ENCODE measurements at regions not wholly inside any gene's neighbourhood (a gene's known extent, or its start where the extent isn't known, plus 50 kb on each side); places are given as distances from the start of the nearest gene placed in this dataset.
"Not testable (repeated sequence)": the region's sequence is repeated elsewhere in the genome, so short reads cannot be mapped to it uniquely, and the experiment has no call there.

GRCh38 chr15:77898811-77899730 lies 178.4 kb downstream of the TBC1D2B start:
- Mint-ChIP-seq H3K9me3 (no peaks in the 10 kb centered on the region), H3K4me1 (no peaks in the 10 kb centered on the region), H3K36me3 (ENCODE audit: insufficient read depth) (no peaks in the 10 kb centered on the region), H3K4me3 (no peak overlapping the region), H3K27me3 (peaks cover 11% of the 10 kb centered on the region), H3K27ac (ENCODE audit: low read depth) (no peak overlapping the region)
- ATAC-seq (replicated peaks; ENCODE audit: extremely low read depth, poor library complexity, severe bottlenecking) (no peak), DNase-seq (ENCODE audit: low spot score in 2 of 2) (no peak)

GRCh38 chr15:77897896-77898406 lies 179.6 kb downstream of the TBC1D2B start:
- DNase-seq (ENCODE audit: low spot score in 2 of 2), result no peak
- no peak for ATAC-seq (replicated peaks; ENCODE audit: extremely low read depth, poor library complexity, severe bottlenecking)
- no peak overlapping the region for H3K27ac Mint-ChIP-seq (ENCODE audit: low read depth)
- H3K4me3 Mint-ChIP-seq, result no peak overlapping the region
- H3K4me1 Mint-ChIP-seq, result no peaks in the 10 kb centered on the region
- no peaks in the 10 kb centered on the region for H3K9me3 Mint-ChIP-seq
- peaks cover 11% of the 10 kb centered on the region for H3K27me3 Mint-ChIP-seq
- no peaks in the 10 kb centered on the region for H3K36me3 Mint-ChIP-seq (ENCODE audit: insufficient read depth)

GRCh38 chr15:77897113-77897895 lies 180.2 kb downstream of the TBC1D2B start:
- not testable (repeated sequence) for ATAC-seq (replicated peaks; ENCODE audit: extremely low read depth, poor library complexity, severe bottlenecking); H3K4me1 Mint-ChIP-seq; H3K36me3 Mint-ChIP-seq (ENCODE audit: insufficient read depth); H3K27ac Mint-ChIP-seq (ENCODE audit: low read depth); H3K9me3 Mint-ChIP-seq; DNase-seq (ENCODE audit: low spot score in 2 of 2); H3K4me3 Mint-ChIP-seq
- H3K27me3 Mint-ChIP-seq, result peaks cover 11% of the 10 kb centered on the region

GRCh38 chr15:77896147-77897112 lies 181.1 kb downstream of the TBC1D2B start:
- not testable (repeated sequence) for H3K27ac Mint-ChIP-seq (ENCODE audit: low read depth); H3K4me3 Mint-ChIP-seq; H3K4me1 Mint-ChIP-seq; H3K9me3 Mint-ChIP-seq; DNase-seq (ENCODE audit: low spot score in 2 of 2); H3K36me3 Mint-ChIP-seq (ENCODE audit: insufficient read depth); ATAC-seq (replicated peaks; ENCODE audit: extremely low read depth, poor library complexity, severe bottlenecking)
- peaks cover 11% of the 10 kb centered on the region for H3K27me3 Mint-ChIP-seq

GRCh38 chr15:77895742-77896141 lies 181.8 kb downstream of the TBC1D2B start:
- H3K4me1 Mint-ChIP-seq, result no peaks in the 10 kb centered on the region
- H3K9me3 Mint-ChIP-seq, result no peaks in the 10 kb centered on the region
- ATAC-seq (replicated peaks; ENCODE audit: extremely low read depth, poor library complexity, severe bottlenecking) (no peak), DNase-seq (ENCODE audit: low spot score in 2 of 2) (no peak)
- no peaks in the 10 kb centered on the region for H3K36me3 Mint-ChIP-seq (ENCODE audit: insufficient read depth)
- H3K27me3 Mint-ChIP-seq, result peaks cover 11% of the 10 kb centered on the region
- H3K4me3 Mint-ChIP-seq, result no peak overlapping the region
- H3K27ac Mint-ChIP-seq (ENCODE audit: low read depth), result no peak overlapping the region

DNA sequence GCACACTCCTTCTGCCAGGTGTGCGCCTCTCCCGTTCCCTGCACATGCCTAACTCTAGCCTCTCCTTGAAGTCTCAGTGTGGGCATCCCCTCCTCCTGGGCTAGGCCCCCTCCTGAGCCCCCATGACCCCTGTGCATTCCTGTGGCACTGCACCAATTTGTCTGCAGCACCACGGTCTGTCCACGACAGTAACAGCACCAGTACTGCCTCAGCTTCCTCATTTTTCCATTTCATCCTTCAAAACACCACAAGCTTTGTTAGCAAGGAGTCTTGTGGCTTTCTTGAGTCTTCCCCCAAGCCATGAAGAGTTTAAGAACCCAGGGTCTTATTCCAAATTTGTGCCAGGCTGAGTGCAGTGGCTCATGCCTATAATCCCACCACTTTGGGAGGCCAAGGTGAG lies 182.4 kb downstream of the TBC1D2B start:
- not testable (repeated sequence) for ATAC-seq (replicated peaks; ENCODE audit: extremely low read depth, poor library complexity, severe bottlenecking); H3K4me1 Mint-ChIP-seq; H3K27ac Mint-ChIP-seq (ENCODE audit: low read depth); H3K36me3 Mint-ChIP-seq (ENCODE audit: insufficient read depth); H3K4me3 Mint-ChIP-seq; DNase-seq (ENCODE audit: low spot score in 2 of 2); H3K9me3 Mint-ChIP-seq
- H3K27me3 Mint-ChIP-seq, result peaks cover 11% of the 10 kb centered on the region

DNA sequence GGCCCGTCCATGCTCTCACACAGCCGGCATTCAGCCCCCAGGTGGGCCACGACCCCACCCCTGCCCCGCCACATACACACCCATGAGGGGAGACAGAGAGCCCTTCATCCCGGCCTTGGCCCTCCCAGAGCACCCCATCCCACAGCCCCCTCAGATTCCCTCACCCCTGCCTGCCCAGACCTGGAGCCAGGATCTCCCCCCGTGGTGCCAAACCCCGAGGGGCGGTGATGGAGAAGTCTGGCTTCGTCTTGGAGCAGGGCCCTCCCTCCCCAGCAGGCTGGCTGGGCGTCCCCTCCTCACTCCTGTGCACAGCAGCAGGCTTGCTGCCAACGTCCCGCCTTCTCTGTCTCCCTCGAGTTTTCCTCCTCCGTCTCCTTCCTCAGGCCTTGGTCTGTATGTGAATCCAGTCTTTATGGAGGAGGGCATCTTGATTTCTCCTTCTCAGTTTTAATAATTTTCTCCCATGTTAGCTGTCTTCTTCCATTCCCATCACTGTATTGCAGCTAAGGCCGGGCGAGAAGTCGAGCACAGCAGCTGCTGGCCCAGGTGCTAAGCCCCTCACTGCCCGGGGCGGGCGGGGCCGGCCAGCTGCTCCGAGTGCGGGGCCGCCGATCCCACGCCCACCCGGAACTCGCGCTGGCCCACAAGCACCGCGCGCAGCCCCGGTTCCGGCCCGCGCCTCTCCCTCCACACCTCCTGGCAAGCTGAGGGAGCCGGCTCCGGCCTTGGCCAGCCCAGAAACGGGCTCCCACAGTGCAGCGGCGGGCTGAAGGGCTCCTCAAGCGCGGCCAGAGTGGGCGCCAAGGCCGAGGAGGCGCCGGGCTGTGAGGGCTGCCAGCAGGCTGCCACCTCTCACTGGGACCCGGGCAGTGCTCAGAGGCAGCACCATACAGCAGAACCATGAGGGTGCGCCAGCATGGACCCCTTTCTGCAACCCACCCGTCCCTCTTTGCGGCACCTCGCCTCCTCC lies 183.6 kb downstream of the TBC1D2B start:
- peaks cover 11% of the 10 kb centered on the region for H3K27me3 Mint-ChIP-seq
- not testable (repeated sequence) for H3K27ac Mint-ChIP-seq (ENCODE audit: low read depth); H3K36me3 Mint-ChIP-seq (ENCODE audit: insufficient read depth); DNase-seq (ENCODE audit: low spot score in 2 of 2); H3K4me1 Mint-ChIP-seq; H3K4me3 Mint-ChIP-seq; H3K9me3 Mint-ChIP-seq; ATAC-seq (replicated peaks; ENCODE audit: extremely low read depth, poor library complexity, severe bottlenecking)

GRCh38 chr15:77893246-77893645 lies 184.3 kb downstream of the TBC1D2B start:
- H3K36me3 Mint-ChIP-seq (ENCODE audit: insufficient read depth); DNase-seq (ENCODE audit: low spot score in 2 of 2); ATAC-seq (replicated peaks; ENCODE audit: extremely low read depth, poor library complexity, severe bottlenecking); H3K4me1 Mint-ChIP-seq; H3K9me3 Mint-ChIP-seq; H3K4me3 Mint-ChIP-seq; H3K27ac Mint-ChIP-seq (ENCODE audit: low read depth): not testable (repeated sequence)
- peaks cover 11% of the 10 kb centered on the region for H3K27me3 Mint-ChIP-seq

- Mint-ChIP-seq H3K36me3 (ENCODE audit: insufficient read depth) (no peaks in the 10 kb centered on the region), H3K4me3 (no peak overlapping the region), H3K9me3 (no peaks in the 10 kb centered on the region), H3K4me1 (no peaks in the 10 kb centered on the region), H3K27ac (ENCODE audit: low read depth) (no peak overlapping the region), H3K27me3 (peaks cover 11% of the 10 kb centered on the region)
- DNase-seq (ENCODE audit: low spot score in 2 of 2) (no peak), ATAC-seq (replicated peaks; ENCODE audit: extremely low read depth, poor library complexity, severe bottlenecking) (no peak)
Observed at GRCh38 chr15:77892335-77892734, 185.2 kb downstream of the TBC1D2B start.

DNA sequence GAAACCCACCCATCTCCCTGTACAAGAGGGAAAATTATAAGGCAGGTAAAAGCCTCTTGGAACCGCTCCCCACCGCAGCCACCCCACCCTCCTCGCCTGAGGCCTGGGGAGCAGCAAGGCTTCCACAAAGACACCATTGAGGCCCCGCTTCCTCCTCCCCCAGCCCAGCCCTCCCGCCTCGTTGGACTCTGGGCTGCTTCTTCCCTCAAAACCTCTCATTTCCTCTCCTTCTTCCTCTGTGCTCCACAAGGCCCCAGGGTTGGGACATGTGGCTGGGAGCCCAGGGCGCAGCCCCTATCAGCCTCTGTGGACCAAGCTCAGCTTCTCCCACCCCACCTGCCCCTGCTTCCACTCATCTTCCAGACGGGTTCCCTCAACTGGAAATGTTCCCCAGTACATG lies 185.6 kb downstream of the TBC1D2B start:
- H3K4me3 Mint-ChIP-seq; ATAC-seq (replicated peaks; ENCODE audit: extremely low read depth, poor library complexity, severe bottlenecking); H3K4me1 Mint-ChIP-seq; H3K9me3 Mint-ChIP-seq; H3K36me3 Mint-ChIP-seq (ENCODE audit: insufficient read depth); H3K27ac Mint-ChIP-seq (ENCODE audit: low read depth); DNase-seq (ENCODE audit: low spot score in 2 of 2): not testable (repeated sequence)
- peaks cover 11% of the 10 kb centered on the region for H3K27me3 Mint-ChIP-seq
